VCaP (cell line): ENCODE measurements at regions not wholly inside any gene's neighbourhood (a gene's known extent, or its start where the extent isn't known, plus 50 kb on each side); places are given as distances from the start of the nearest gene placed in this dataset.

Experiments used
- H3K27ac ChIP-seq: fragments of 450-650 bp; 2 replicates; pipeline ENCODE4 v1.5.1; 2017
- CTCF ChIP-seq: fragments of 450-650 bp; conservative IDR thresholded peaks from 2 replicates; pipeline ENCODE4 v1.5.1; 2017; ENCODE audit warnings: mild to moderate bottlenecking, moderate library complexity

GRCh38 chr4:58499182-58499581 lies 1389.0 kb upstream of the IGFBP7 start:
- TF ChIP-seq CTCF, result no peak
- no peak overlapping the region for H3K27ac ChIP-seq

- TF ChIP-seq CTCF, result no peak
- no peak overlapping the region for H3K27ac ChIP-seq
Observed at GRCh38 chr4:58491620-58492019, 1381.4 kb upstream of the IGFBP7 start.

GRCh38 chr4:58477950-58478349 lies 1367.8 kb upstream of the IGFBP7 start:
- TF ChIP-seq CTCF, result no peak
- H3K27ac ChIP-seq, result no peak overlapping the region

GRCh38 chr4:58477513-58477912 lies 1367.3 kb upstream of the IGFBP7 start:
- no peak for TF ChIP-seq CTCF
- no peak overlapping the region for H3K27ac ChIP-seq

- TF ChIP-seq CTCF, result no peak
- no peak overlapping the region for H3K27ac ChIP-seq
Observed at GRCh38 chr4:58475097-58475496, 1364.9 kb upstream of the IGFBP7 start.

- TF ChIP-seq CTCF, result no peak
- no peak overlapping the region for H3K27ac ChIP-seq
Observed at GRCh38 chr4:58465031-58465430, 1354.8 kb upstream of the IGFBP7 start.

- no peak for TF ChIP-seq CTCF
- no peak overlapping the region for H3K27ac ChIP-seq
Observed at GRCh38 chr4:58456727-58457384, 1346.7 kb upstream of the IGFBP7 start.
